DMS153 (cell line): ENCODE measurements at regions not wholly inside any gene's neighbourhood (a gene's known extent, or its start where the extent isn't known, plus 50 kb on each side); places are given as distances from the start of the nearest gene placed in this dataset.

Experiments
- DNase-seq: peaks from one replicate; lab custom pipeline; 2025; lab: John Stamatoyannopoulos, UW

GRCh38 chr11:69931060-69931910 is 112.1 kb upstream of the FGF3 start:
- DNase-seq = no peak

GRCh38 chr11:69931994-69932910 is 113.0 kb upstream of the FGF3 start:
- no peak for DNase-seq

DNA sequence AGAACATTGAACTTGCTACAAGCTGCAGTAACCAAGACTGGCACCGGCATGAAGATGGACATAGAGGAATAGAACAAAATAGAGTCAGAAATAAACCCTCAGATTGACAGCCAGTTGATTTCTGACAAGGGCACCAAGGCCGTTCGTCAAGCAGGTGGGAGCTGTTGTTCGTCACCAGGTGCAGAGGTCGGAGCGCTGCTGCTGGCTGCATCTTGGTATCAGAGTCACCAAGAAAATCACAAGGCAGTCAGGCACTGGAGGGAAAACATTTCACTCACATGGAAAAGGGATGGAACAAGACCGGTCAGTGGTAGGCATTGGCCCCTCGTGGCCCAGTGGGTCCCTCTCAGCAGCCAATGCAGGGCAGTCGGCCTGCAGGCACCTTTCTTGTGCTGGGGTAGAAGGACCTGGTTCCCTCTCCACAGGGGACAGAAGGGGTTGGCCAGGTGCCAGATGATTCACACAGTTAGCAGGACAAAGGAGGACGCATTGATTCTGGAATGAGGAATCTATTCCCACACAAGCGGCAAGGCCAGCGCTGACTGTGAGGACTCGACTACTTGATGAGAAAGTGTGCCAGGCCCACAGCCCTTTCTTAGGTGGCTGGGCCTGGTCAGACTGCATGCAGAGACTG is 115.8 kb upstream of the FGF3 start:
- no peak for DNase-seq

DNA sequence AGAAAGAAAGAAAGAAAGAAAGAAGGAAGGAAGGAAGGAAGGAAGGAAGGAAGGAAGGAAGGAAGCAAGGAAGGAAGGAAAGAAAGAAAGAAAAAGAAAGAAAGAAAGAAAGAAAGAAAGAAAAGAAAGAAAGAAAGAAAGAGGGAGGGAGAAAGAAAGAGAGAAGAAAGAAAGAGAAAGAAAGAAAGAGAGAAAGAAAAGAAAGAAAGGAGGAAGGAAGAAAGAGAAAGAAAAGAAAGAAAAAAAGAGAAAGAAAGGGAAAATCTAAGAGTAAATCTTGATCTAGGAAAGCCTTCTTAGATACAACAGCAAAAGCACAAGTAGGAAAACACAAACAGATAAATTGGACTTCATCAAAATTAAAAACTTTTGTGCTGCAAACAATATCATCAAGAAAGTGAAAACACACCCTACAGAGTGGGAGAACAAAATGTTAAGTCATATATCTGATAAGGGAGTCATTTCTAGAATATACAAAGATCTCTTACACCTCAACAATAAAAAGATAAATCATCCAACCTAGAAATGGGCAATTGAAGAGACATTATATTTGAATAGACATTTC is 116.8 kb upstream of the FGF3 start:
- no peak for DNase-seq

DNA sequence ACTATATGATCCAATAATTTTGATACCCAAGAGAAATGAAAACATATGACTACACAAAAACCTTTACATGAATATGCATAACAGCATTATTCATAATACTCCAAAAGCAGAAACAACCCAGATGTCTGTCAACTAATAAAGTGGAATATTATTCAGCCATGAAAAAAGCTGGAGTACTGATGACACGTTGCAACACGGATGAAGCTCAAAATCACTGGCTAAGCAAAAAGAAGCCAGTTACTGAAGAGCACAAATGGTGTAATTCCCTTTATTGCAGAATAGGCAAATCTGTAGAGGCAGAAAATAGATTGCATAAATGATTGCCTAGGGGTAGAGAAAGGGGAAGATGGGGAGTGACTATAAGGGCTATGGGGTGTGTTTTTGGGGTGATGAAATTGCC is 117.6 kb upstream of the FGF3 start:
- no peak for DNase-seq

DNA sequence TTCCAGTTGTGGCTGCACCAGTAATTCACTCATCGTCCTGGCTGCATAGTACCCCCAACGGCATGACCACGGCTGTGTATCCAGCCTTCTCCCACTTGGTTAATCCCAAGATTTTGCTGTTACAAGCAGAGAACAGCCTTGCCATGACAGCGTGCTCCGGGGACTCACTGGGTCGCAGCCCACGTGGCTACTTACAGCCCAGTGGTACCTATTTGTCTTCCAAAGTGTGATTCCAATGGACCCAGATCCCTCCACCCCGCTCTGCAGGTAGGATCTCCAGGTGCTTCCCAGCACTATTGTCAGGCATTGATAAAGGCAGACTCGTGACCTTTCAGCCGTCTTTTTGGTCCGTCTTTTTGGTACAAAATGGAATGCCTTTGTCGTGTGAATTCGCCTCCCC is 119.0 kb upstream of the FGF3 start:
- no peak for DNase-seq

DNA sequence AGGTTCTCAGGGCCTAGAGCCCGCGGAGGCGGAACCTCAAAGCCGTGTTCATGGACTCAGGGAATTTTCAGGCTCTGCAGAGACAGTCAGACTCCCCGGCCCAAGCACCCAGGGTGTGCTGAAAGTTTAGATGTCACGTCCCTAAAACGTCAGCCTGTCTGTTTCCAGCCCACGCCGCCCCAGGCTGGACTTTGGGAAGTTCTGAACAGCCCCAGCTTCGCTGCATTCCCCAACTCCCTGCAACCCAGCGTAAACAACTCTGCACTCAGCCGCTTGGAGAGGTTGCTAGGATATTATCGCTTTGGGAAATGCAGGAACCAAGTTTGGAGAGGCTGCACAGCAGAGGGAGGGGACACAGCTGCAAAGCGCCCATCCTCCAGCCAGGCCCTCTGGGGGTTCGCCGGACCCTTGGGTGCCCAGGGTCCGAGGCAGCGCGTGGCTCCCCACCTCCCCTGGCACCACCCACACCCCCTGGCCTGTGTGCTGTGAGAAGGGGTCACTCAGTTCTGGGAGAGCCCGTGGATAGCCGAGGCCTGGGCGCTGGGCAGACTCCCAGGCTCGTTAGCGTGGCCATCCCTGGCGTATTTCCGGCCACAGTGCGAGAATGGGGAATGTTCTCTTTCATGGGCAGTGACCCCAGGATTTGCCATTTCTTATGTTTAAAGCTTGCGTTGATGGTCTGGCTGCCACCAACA is 120.5 kb upstream of the FGF3 start:
- no peak for DNase-seq

- no peak for DNase-seq
Measured at GRCh38 chr11:69940246-69940610, 121.0 kb upstream of the FGF3 start.

- DNase-seq = no peak
Measured at GRCh38 chr11:69941546-69942332, 122.5 kb upstream of the FGF3 start.

GRCh38 chr11:69942333-69942820 is 123.2 kb upstream of the FGF3 start:
- no peak for DNase-seq

DNA sequence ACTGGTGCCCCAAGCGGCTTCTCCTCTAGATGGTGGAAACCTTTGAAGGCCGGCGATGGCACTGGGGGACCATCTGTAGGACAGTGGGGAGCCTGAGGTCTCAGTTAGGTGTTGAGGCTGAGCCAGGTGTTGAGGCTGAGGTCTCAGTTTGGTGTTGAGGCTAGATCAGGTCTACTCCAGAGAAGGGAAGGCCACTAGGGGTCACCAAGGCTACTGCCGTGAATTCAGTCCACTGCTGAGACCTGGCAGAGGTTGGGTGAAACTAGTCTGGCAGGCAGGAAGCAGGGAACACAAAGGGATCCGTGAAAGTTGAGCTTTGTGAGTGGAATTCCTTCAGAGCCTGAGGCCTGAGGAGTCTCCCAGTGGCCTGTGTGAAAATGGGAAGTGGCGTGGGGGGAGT is 123.8 kb upstream of the FGF3 start:
- DNase-seq = no peak

GRCh38 chr11:69943506-69943905 is 124.3 kb upstream of the FGF3 start:
- DNase-seq = no peak

GRCh38 chr11:69944146-69944795 is 125.1 kb upstream of the FGF3 start:
- no peak for DNase-seq

GRCh38 chr11:69945157-69945556 is 125.9 kb upstream of the FGF3 start:
- DNase-seq = no peak

GRCh38 chr11:69947059-69947792 is 128.0 kb upstream of the FGF3 start:
- no peak for DNase-seq

DNA sequence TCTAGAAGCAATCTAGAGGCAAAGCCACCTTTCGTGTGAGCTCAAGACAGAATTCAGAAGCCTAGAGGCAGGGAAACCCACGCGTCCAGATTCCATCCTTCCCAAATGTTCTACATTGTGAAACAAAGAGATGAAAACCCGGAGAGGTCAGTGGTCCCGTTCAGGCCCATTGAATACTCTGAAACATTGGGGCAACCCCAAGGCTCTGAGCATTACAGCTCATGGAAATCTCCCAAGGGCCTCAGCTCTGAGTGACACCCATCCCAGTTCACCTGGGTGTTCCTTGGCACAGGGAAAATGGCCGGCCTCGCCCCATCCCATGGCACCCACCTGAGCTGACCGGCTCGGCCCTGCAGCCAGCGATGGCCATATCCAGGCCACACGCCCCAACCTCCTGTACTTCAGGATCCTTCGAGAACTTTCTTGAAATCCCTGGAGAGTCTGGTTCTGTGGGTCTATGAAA is 128.6 kb upstream of the FGF3 start:
- no peak for DNase-seq

DNA sequence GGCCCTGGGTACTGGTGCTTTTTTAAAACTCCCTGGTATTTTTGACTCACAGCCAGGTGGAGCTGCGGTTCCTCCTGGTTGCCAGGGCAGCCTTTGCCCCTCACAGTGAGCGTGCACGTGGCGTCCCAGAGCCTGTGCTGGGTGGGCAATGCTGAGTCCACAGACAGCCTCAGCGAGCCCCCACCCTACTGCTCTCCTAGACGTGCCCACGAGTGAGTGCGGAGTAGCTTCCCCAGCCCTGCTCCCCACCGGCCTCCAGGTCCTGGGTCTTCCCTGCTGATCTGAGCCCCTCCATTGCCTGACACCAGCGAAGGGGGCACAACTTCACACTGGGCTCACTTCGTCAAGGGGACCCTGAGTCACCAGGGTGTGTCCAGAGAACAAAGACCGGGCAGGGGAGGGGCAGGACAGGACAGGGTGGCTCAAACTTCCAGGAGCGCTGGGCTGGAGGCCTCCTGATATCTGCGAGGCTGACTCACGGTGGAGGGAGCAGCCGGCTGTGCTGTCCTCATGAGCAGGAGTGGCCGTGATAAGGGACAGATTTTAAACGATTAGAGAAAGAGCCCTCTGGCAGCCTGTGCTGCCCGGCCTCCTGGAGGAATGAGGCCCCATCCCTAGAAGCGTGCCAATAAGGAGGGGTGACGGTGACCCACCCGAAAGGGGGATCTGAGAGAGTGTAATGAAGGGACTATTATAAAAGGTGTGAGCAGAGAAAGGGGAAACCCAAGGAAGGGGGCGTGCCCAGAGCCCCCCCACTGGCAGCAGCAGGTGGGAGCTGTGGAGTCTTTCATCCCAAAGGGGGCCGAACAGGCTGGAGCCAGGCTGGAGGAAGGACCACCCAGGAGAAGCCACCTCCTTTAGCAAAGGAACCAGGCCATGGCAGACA is 129.3 kb upstream of the FGF3 start:
- no peak for DNase-seq

DNA sequence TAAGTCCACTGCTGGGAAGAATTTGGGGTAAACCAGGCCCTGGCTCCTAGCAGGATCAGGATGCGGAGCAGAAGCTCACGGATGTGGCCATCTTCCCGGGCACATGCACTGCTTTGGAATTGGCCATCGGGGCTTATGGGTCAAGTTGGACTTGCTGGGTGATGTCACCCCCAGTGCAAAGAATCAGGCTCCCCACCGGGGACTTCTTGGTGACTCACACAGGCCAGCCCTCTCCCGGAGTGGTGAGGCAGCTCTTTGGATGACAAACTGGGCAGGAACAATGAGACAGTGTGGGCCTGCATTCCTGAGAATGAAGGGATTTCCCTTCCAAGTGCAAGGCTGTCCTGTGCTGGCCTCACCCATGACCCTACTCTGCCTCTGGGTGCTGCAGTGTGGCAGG is 128.8 kb upstream of the ANO1 start:
- DNase-seq = no peak
